ENCODE measurements at regions not wholly inside any gene's neighbourhood (a gene's known extent, or its start where the extent isn't known, plus 50 kb on each side); places are given as distances from the start of the nearest gene placed in this dataset.

GRCh38 chr2:192459422-192459821, 264.7 kb upstream of the TMEFF2 start:
- H3K36me3 ChIP-seq (ENCODE audit: low read depth), result no peaks in the 10 kb centered on the region
- no peak overlapping the region for H3K4me2 ChIP-seq
- no peaks in the 10 kb centered on the region for H3K79me2 ChIP-seq (ENCODE audit: low read depth)
- no peak for DNase-seq
- no peak overlapping the region for H3K27ac ChIP-seq
- intact Hi-C loops (cut with micrococcal nuclease; ENCODE audit: unreplicated experiment), result no loop called here
- H3K9me3 ChIP-seq (ENCODE audit: insufficient read depth, low read depth), result no peaks in the 10 kb centered on the region
- no peak overlapping the region for H2AFZ ChIP-seq
- no peaks in the 10 kb centered on the region for H3K27me3 ChIP-seq (ENCODE audit: insufficient read depth, low read depth)
- no peaks in the 10 kb centered on the region for H3F3A ChIP-seq (ENCODE audit: insufficient read depth, low read depth)
- H3K4me3 ChIP-seq, result no peak overlapping the region
- no peaks in the 10 kb centered on the region for H4K20me1 ChIP-seq (ENCODE audit: insufficient read depth)
- H3K9me2 ChIP-seq (ENCODE audit: insufficient read depth), result no peaks in the 10 kb centered on the region
- CTCF ChIA-PET, result no interaction called here
- no peak for TF ChIP-seq EZH2 (IDR thresholded peaks at IDR 0.05; ENCODE audit: low read depth)
- no peak for TF ChIP-seq CTCF (conservative IDR thresholded peaks at IDR 0.05)
- H3K4me1 ChIP-seq (replicated peaks; ENCODE audit: insufficient read depth), result no peaks in the 10 kb centered on the region
- no TSS peak for BruUV-seq (replicated peaks)
- POLR2A ChIA-PET (ENCODE audit: unreplicated experiment), result no interaction called here

GRCh38 chr2:192448881-192449280, 254.1 kb upstream of the TMEFF2 start:
- TF ChIP-seq EZH2 (IDR thresholded peaks at IDR 0.05; ENCODE audit: low read depth) (no peak), CTCF (conservative IDR thresholded peaks at IDR 0.05) (no peak)
- H3K9me3 ChIP-seq (ENCODE audit: insufficient read depth, low read depth), result no peaks in the 10 kb centered on the region
- no peak overlapping the region for H3K4me2 ChIP-seq
- no peaks in the 10 kb centered on the region for H3K79me2 ChIP-seq (ENCODE audit: low read depth)
- H4K20me1 ChIP-seq (ENCODE audit: insufficient read depth), result no peaks in the 10 kb centered on the region
- ChIA-PET CTCF (no interaction called here), POLR2A (ENCODE audit: unreplicated experiment) (no interaction called here)
- H3K27ac ChIP-seq, result no peak overlapping the region
- H3K9me2 ChIP-seq (ENCODE audit: insufficient read depth), result no peaks in the 10 kb centered on the region
- no peaks in the 10 kb centered on the region for H3K27me3 ChIP-seq (ENCODE audit: insufficient read depth, low read depth)
- no peak overlapping the region for H2AFZ ChIP-seq
- H3K4me3 ChIP-seq, result no peak overlapping the region
- H3K36me3 ChIP-seq (ENCODE audit: low read depth), result no peaks in the 10 kb centered on the region
- BruUV-seq (replicated peaks), result no TSS peak
- H3K4me1 ChIP-seq (replicated peaks; ENCODE audit: insufficient read depth), result no peaks in the 10 kb centered on the region
- intact Hi-C loops (cut with micrococcal nuclease; ENCODE audit: unreplicated experiment), result no loop called here
- no peak for DNase-seq
- H3F3A ChIP-seq (ENCODE audit: insufficient read depth, low read depth), result no peaks in the 10 kb centered on the region

GRCh38 chr2:192444286-192444838, 249.6 kb upstream of the TMEFF2 start:
- POLR2A ChIA-PET (ENCODE audit: unreplicated experiment), result no interaction called here
- Histone ChIP-seq H3K9me3 (ENCODE audit: insufficient read depth, low read depth) (no peaks in the 10 kb centered on the region), H4K20me1 (ENCODE audit: insufficient read depth) (no peaks in the 10 kb centered on the region), H3F3A (ENCODE audit: insufficient read depth, low read depth) (no peaks in the 10 kb centered on the region), H3K4me3 (no peak overlapping the region), H3K4me2 (no peak overlapping the region), H3K79me2 (ENCODE audit: low read depth) (no peaks in the 10 kb centered on the region), H3K36me3 (ENCODE audit: low read depth) (no peaks in the 10 kb centered on the region), H3K4me1 (replicated peaks; ENCODE audit: insufficient read depth) (no peaks in the 10 kb centered on the region), H3K27ac (no peak overlapping the region), H2AFZ (no peak overlapping the region), H3K9me2 (ENCODE audit: insufficient read depth) (no peaks in the 10 kb centered on the region), H3K27me3 (ENCODE audit: insufficient read depth, low read depth) (no peaks in the 10 kb centered on the region)
- CTCF ChIA-PET, result no interaction called here
- no peak for DNase-seq
- TF ChIP-seq CTCF (conservative IDR thresholded peaks at IDR 0.05) (no peak), EZH2 (IDR thresholded peaks at IDR 0.05; ENCODE audit: low read depth) (no peak)
- intact Hi-C loops (cut with micrococcal nuclease; ENCODE audit: unreplicated experiment), result no loop called here
- no TSS peak for BruUV-seq (replicated peaks)

Measured in PC-9 (cell line).